HCT116 (cell line): ENCODE measurements at regions not wholly inside any gene's neighbourhood (a gene's known extent, or its start where the extent isn't known, plus 50 kb on each side); places are given as distances from the start of the nearest gene placed in this dataset.

Experiments
- ATAC-seq: fragments of 200-7000 bp; cut with Tn5 transposase; 2 replicates; pipeline ENCODE4 v1.9.1; 2020; ENCODE audit warnings: mild to moderate bottlenecking, moderate library complexity
- BruUV-seq: library from RNA; stranded (reverse); fragments of 400-500 nt; replicated peaks from 2 replicates; lab custom pipeline; 2021; lab: Mats Ljungman, UMichigan
- CTCF ChIA-PET: fragments of 300-600 bp; sonication (Branson Sonifier 250); formaldehyde crosslinking; loops from one replicate; lab custom pipeline; 2021; ENCODE audit warnings: antibody characterized with exemption; lab: Charles Lee
- POLR2A ChIA-PET: fragments of 300-600, 350-600 bp; sonication (Branson Sonifier 250); formaldehyde crosslinking; loops from one replicate; lab custom pipeline; 2021; ENCODE audit warnings: antibody characterized with exemption; lab: Charles Lee
- RAD21 ChIA-PET, 2 experiments: fragments of 300-600 bp; sonication (Branson Sonifier 250); formaldehyde crosslinking; loops; one replicate each; lab custom pipeline; 2023; ENCODE audit warnings: low total read pairs in 2 of 2; ENCODE audit not compliant: uncharacterized antibody in 2 of 2, unreplicated experiment in 2 of 2, low non-redundant PET in 1 of 2; lab: Charles Lee
- DNase-seq: peaks from one replicate; pipeline ENCODE4 v3.0.0-alpha.2; 2010; ENCODE audit warnings: low read depth, low spot score
- H2AFZ ChIP-seq: fragments of 200-600 bp; shearing (Covaris generic), sonication (generic); 2 replicates; pipeline ENCODE4 v1.6.1; 2017; ENCODE audit warnings: low read depth, mixed run types, mixed read lengths, antibody characterized with exemption, low read length; ENCODE audit not compliant: poor library complexity, severe bottlenecking
- H3K27ac ChIP-seq: 2 replicates; pipeline ENCODE4 v1.5.1; 2012; ENCODE audit warnings: low read depth, low read length
- H3K27me3 ChIP-seq: fragments of 200-600 bp; sonication (generic); 2 replicates; pipeline ENCODE4 v1.6.1; 2016; ENCODE audit warnings: mixed run types, low read length, mixed read lengths; ENCODE audit not compliant: insufficient read depth
- H3K36me3 ChIP-seq, 2 experiments: fragments of 200-500 bp in 1 of 2; fragments of 200-600 bp in 1 of 2; sonication (Bioruptor generic) in 1 of 2; sonication (generic) in 1 of 2; 2 replicates each; pipeline versions ENCODE4 v1.5.1 to v1.6.1; 2014 to 2016; ENCODE audit warnings: low read length in 2 of 2, inconsistent platforms in 1 of 2, mixed read lengths in 1 of 2, mixed run types in 1 of 2; ENCODE audit not compliant: insufficient read depth in 2 of 2, control insufficient read depth in 1 of 2
- H3K4me1 ChIP-seq, 2 experiments: fragments of 200-600 bp in 1 of 2; sonication (generic) in 1 of 2; 2 replicates each; pipeline versions ENCODE4 v1.5.1 to v1.6.1; 2012 to 2017; ENCODE audit warnings: low read length in 2 of 2, inconsistent platforms in 1 of 2, mild to moderate bottlenecking in 1 of 2, mixed read lengths in 1 of 2, mixed run types in 1 of 2, moderate library complexity in 1 of 2; ENCODE audit not compliant: insufficient read depth in 2 of 2, control insufficient read depth in 1 of 2
- H3K4me2 ChIP-seq: fragments of 200-600 bp; sonication (generic); 2 replicates; pipeline ENCODE4 v1.6.1; 2017; ENCODE audit warnings: mixed run types, low read length, mixed read lengths
- H3K4me3 ChIP-seq, 2 experiments: fragments of 200-600 bp in 1 of 2; sonication (generic) in 1 of 2; replicated peaks in 1 of 2; 2 replicates each; pipeline ENCODE4 v1.5.1; 2011 to 2016; ENCODE audit warnings: low read length in 2 of 2, control low read depth in 1 of 2, low read depth in 1 of 2, mild to moderate bottlenecking in 1 of 2, mixed read lengths in 1 of 2, mixed run types in 1 of 2
- H3K79me2 ChIP-seq: fragments of 200-600 bp; sonication (generic); 2 replicates; pipeline ENCODE4 v1.6.1; 2017; ENCODE audit warnings: mild to moderate bottlenecking, mixed run types, low read length, moderate library complexity, mixed read lengths; ENCODE audit not compliant: insufficient read depth
- H3K9ac ChIP-seq: fragments of 200-600 bp; sonication (generic); 2 replicates; pipeline ENCODE4 v1.6.1; 2016; ENCODE audit warnings: low read length, mixed read lengths
- H3K9me2 ChIP-seq: fragments of 200-600 bp; sonication (generic), shearing (Covaris generic); 2 replicates; pipeline ENCODE4 v1.6.1; 2017; ENCODE audit warnings: mixed run types, mild to moderate bottlenecking, moderate library complexity; ENCODE audit not compliant: insufficient read depth
- H3K9me3 ChIP-seq, 2 experiments: fragments of 200-500 bp in 1 of 2; fragments of 200-600 bp in 1 of 2; sonication (Bioruptor generic) in 1 of 2; sonication (generic) in 1 of 2; 2 replicates each; pipeline ENCODE4 v1.6.1; 2014 to 2017; ENCODE audit warnings: low read length in 2 of 2, mixed read lengths in 2 of 2, inconsistent platforms in 1 of 2, low read depth in 1 of 2, mild to moderate bottlenecking in 1 of 2, mixed run types in 1 of 2, moderate library complexity in 1 of 2; ENCODE audit not compliant: control insufficient read depth in 1 of 2, insufficient read depth in 1 of 2
- H4K20me1 ChIP-seq: fragments of 200-600 bp; sonication (generic), shearing (Covaris generic); 2 replicates; pipeline ENCODE4 v1.6.1; 2017; ENCODE audit warnings: mixed run types, mild to moderate bottlenecking, moderate library complexity; ENCODE audit not compliant: insufficient read depth
- CBX3 ChIP-seq: IDR thresholded peaks from 2 replicates; pipeline ENCODE4 v1.6.1; 2012; ENCODE audit warnings: low read depth
- CEBPB ChIP-seq: IDR thresholded peaks from 2 replicates; pipeline ENCODE4 v1.6.1; 2012; ENCODE audit warnings: low read depth
- EGR1 ChIP-seq: IDR thresholded peaks from 2 replicates; pipeline ENCODE4 v1.6.1; 2012; ENCODE audit warnings: low read depth
- ELF1 ChIP-seq: IDR thresholded peaks from 2 replicates; pipeline ENCODE4 v1.6.1; 2012; ENCODE audit warnings: low read depth, borderline replicate concordance
- EZH2 ChIP-seq: fragments of 200-600 bp; sonication (generic); IDR thresholded peaks from 2 replicates; pipeline ENCODE4 v1.6.1; 2017; ENCODE audit warnings: antibody characterized with exemption, mixed run types
- EZH2phosphoT487 ChIP-seq: fragments of 200-600 bp; IDR thresholded peaks from 2 replicates; pipeline ENCODE4 v1.6.1; 2018; ENCODE audit warnings: antibody characterized with exemption, borderline replicate concordance
- POLR2A ChIP-seq: IDR thresholded peaks from 2 replicates; pipeline ENCODE4 v1.7.0; 2011; ENCODE audit warnings: borderline replicate concordance; ENCODE audit not compliant: insufficient read depth, insufficient read length; ENCODE audit errors: extremely low read depth
- POLR2AphosphoS5 ChIP-seq: IDR thresholded peaks from 2 replicates; pipeline ENCODE4 v1.6.1; 2011; ENCODE audit warnings: mild to moderate bottlenecking, low read depth, low read length, moderate library complexity
- RAD21 ChIP-seq: IDR thresholded peaks from 2 replicates; pipeline ENCODE4 v1.6.1; 2012; ENCODE audit warnings: low read depth, mild to moderate bottlenecking
- SP1 ChIP-seq: IDR thresholded peaks from 2 replicates; pipeline ENCODE4 v1.6.1; 2012; ENCODE audit warnings: low read depth
- TCF7L2 ChIP-seq: IDR thresholded peaks from 2 replicates; pipeline ENCODE4 v1.7.0; 2011; ENCODE audit warnings: borderline replicate concordance, inconsistent platforms; ENCODE audit not compliant: insufficient read depth, insufficient read length; ENCODE audit errors: extremely low read depth
- YY1 ChIP-seq: IDR thresholded peaks from 2 replicates; pipeline ENCODE4 v1.6.1; 2011; ENCODE audit warnings: low read length, low read depth, moderate library complexity, mild to moderate bottlenecking; ENCODE audit not compliant: insufficient replicate concordance; ENCODE audit errors: extremely low read depth
- ZBTB33 ChIP-seq: IDR thresholded peaks from 2 replicates; pipeline ENCODE4 v1.6.1; 2011; ENCODE audit warnings: mild to moderate bottlenecking, low read length, moderate library complexity; ENCODE audit not compliant: insufficient replicate concordance; ENCODE audit errors: extremely low read depth
- ZFX ChIP-seq: fragments of 450-650 bp; IDR thresholded peaks from 2 replicates; pipeline ENCODE4 v1.6.1; 2017
- intact Hi-C: fragments of 100-400 bp; cut with micrococcal nuclease; formaldehyde crosslinking; loops from 2 replicates; pipeline ENCODE4 v1.10.0; 2022
- TF ChIP-seq, protein P1 (sequence below): IDR thresholded peaks from 2 replicates; pipeline ENCODE4 v1.6.1; 2012
- TF ChIP-seq, protein P2 (sequence below): IDR thresholded peaks from 2 replicates; pipeline ENCODE4 v1.6.1; 2012
- TF ChIP-seq, protein P3 (sequence below), 3 experiments: fragments of 200-600 bp in 1 of 3; sonication (generic) in 1 of 3; IDR thresholded peaks in 2 of 3; conservative IDR thresholded peaks in 1 of 3; 2 replicates each; pipeline ENCODE4 v1.5.1; 2012 to 2017; ENCODE audit warnings: low read depth in 2 of 3, low read length in 2 of 3, antibody characterized with exemption in 1 of 3, borderline replicate concordance in 1 of 3, control low read depth in 1 of 3, mild to moderate bottlenecking in 1 of 3, mixed read lengths in 1 of 3, mixed run types in 1 of 3, moderate library complexity in 1 of 3; ENCODE audit not compliant: insufficient read depth in 1 of 3

GRCh38 chr1:213727853-213728592, 259.8 kb upstream of the PROX1 start:
- Histone ChIP-seq H3K9ac (no peak overlapping the region), H4K20me1 (no peaks in the 10 kb centered on the region), H3K27me3 (no peaks in the 10 kb centered on the region; the same call in 1 of the 2 replicates), H3K36me3 (no peaks in the 10 kb centered on the region), H3K9me3 (no peaks in the 10 kb centered on the region), H3K4me2 (no peak overlapping the region), H2AFZ (no peak overlapping the region), H3K4me1 (no peaks in the 10 kb centered on the region), H3K9me2 (no peaks in the 10 kb centered on the region), H3K27ac (no peak overlapping the region), H3K79me2 (no peaks in the 10 kb centered on the region), H3K4me3 (no peak overlapping the region)
- BruUV-seq, result no TSS peak
- CTCF ChIA-PET, result no interaction called here
- intact Hi-C loops, result no loop called here
- DNase-seq (no peak), ATAC-seq (no peak)
- RAD21 ChIA-PET, result no interaction called here
- TF ChIP-seq YY1 (no peak), TCF7L2 (no peak), EZH2phosphoT487 (no peak), ZBTB33 (no peak), RAD21 (no peak), POLR2AphosphoS5 (no peak), CBX3 (no peak), CEBPB (no peak), EGR1 (no peak), ELF1 (no peak), POLR2A (no peak), SP1 (no peak), EZH2 (no peak), ZFX (no peak)
- TF ChIP-seq, protein P1, sequence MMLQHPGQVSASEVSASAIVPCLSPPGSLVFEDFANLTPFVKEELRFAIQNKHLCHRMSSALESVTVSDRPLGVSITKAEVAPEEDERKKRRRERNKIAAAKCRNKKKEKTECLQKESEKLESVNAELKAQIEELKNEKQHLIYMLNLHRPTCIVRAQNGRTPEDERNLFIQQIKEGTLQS, result no peak
- TF ChIP-seq, protein P2, sequence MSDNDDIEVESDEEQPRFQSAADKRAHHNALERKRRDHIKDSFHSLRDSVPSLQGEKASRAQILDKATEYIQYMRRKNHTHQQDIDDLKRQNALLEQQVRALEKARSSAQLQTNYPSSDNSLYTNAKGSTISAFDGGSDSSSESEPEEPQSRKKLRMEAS, result no peak
- TF ChIP-seq, protein P3, sequence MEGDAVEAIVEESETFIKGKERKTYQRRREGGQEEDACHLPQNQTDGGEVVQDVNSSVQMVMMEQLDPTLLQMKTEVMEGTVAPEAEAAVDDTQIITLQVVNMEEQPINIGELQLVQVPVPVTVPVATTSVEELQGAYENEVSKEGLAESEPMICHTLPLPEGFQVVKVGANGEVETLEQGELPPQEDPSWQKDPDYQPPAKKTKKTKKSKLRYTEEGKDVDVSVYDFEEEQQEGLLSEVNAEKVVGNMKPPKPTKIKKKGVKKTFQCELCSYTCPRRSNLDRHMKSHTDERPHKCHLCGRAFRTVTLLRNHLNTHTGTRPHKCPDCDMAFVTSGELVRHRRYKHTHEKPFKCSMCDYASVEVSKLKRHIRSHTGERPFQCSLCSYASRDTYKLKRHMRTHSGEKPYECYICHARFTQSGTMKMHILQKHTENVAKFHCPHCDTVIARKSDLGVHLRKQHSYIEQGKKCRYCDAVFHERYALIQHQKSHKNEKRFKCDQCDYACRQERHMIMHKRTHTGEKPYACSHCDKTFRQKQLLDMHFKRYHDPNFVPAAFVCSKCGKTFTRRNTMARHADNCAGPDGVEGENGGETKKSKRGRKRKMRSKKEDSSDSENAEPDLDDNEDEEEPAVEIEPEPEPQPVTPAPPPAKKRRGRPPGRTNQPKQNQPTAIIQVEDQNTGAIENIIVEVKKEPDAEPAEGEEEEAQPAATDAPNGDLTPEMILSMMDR (IDR thresholded peaks at IDR 0.05 in 2 of 3, conservative IDR thresholded peaks at IDR 0.05 in 1 of 3; ENCODE audit: borderline replicate concordance in 1 of 3, insufficient read depth in 1 of 3, low read depth in 2 of 3, low read length in 2 of 3), result no peak
- POLR2A ChIA-PET, result no interaction called here
